GM12892 (cell line): ENCODE measurements at regions not wholly inside any gene's neighbourhood (a gene's known extent, or its start where the extent isn't known, plus 50 kb on each side); places are given as distances from the start of the nearest gene placed in this dataset.

ENCODE experiments used
- DNase-seq: peaks from one replicate; pipeline ENCODE4 v3.0.0; 2011; ENCODE audit not compliant: insufficient read length
- FAIRE-seq: peaks from 2 replicates; lab custom pipeline; 2011; peaks lifted over from hg19 to GRCh38; lab: Jason Lieb, UNC
- POLR2A ChIP-seq: IDR thresholded peaks from 2 replicates; pipeline ENCODE4 v1.6.1; 2011; ENCODE audit warnings: low read depth, low read length, control low read depth
- POLR2AphosphoS5 ChIP-seq: IDR thresholded peaks from 2 replicates; pipeline ENCODE4 v1.6.1; 2011; ENCODE audit warnings: low read depth, low read length, control low read depth
- TAF1 ChIP-seq: IDR thresholded peaks from 2 replicates; pipeline ENCODE4 v1.6.1; 2011; ENCODE audit warnings: low read depth, mild to moderate bottlenecking, control low read depth, low read length, borderline replicate concordance

DNA sequence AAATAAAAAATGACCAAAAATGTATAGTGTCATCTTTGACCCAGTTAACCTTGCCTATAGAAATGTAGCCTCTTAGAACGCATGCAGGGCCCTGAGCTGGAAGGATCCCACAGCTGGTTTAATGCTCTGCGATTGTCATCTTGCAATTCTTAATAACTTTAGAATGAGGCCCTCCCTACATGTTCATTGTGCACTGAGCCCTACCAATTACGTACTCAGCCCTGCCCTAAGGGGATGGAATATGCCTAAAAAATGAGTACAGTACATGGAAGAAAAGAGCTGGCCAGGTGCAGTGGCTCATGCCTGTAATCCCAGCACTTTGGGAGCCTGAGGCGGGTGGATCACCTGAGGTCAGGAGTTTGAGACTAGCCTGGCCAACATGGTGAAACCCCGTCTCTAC is 57.8 kb upstream of the BCAR3 start:
- TF ChIP-seq POLR2AphosphoS5 (no peak), TAF1 (no peak), POLR2A (no peak)
- DNase-seq (no peak), FAIRE-seq (no peak)

- TF ChIP-seq POLR2AphosphoS5 (no peak), TAF1 (no peak), POLR2A (no peak)
- DNase-seq, result no peak
- FAIRE-seq, result no peak
Observed at GRCh38 chr1:93738926-93739325, 57.3 kb upstream of the BCAR3 start.

DNA sequence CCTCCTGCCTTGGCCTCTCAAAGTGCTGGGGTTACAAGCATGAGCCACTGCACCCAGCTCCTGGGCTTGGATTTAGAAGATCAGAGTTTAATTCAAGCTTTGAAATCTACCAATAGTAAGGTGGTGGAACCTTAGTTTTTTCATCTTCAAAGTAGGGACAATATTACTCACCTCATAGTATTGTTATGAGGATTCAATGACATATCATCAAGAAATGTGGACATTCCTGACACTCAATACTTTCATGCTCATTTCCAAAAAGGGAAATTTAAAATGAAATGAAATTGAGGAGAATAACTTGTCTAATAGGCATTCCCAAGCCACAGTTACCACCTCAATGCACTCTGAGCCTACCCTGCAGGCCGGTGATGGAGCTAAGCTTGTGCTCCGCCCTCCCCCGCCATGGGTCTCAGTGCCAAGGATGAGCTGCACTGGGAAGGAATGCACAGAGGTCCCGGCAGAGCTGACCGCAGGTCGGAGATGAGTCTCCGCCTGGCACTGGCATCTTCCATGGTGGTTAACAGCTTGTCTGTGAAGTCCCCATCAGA is 56.5 kb upstream of the BCAR3 start:
- TF ChIP-seq POLR2AphosphoS5 (no peak), TAF1 (no peak), POLR2A (no peak)
- FAIRE-seq (no peak), DNase-seq (no peak)

- TF ChIP-seq POLR2A (no peak), TAF1 (no peak), POLR2AphosphoS5 (no peak)
- FAIRE-seq (no peak), DNase-seq (no peak)
Observed at GRCh38 chr1:93735722-93736121, 54.1 kb upstream of the BCAR3 start.

DNA sequence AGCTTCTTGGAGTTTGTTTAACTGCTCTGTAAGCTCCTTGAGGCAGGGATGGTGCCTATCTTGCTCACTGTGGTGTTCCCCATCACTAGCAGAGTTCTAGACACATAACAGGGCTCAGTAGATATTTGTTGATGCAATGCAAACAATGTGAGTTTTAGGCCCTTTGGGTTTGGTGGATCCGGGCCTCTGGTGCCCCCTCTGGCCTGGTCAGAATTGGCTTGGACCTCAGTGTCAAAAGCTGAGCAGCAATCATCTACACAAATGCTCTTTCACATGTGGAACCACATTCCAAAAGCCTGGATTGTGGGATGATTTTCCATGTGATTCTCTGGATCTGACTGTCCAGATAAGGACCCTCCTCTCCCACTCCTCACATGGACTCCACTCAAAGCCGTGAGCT is 53.4 kb upstream of the BCAR3 start:
- peak; percentile 54 for FAIRE-seq
- no peak for DNase-seq
- TF ChIP-seq POLR2AphosphoS5 (no peak), POLR2A (no peak), TAF1 (no peak)

GRCh38 chr1:93733340-93733739 is 51.7 kb upstream of the BCAR3 start:
- DNase-seq (no peak), FAIRE-seq (no peak)
- no peak for TF ChIP-seq POLR2AphosphoS5
- no peak for TF ChIP-seq TAF1
- TF ChIP-seq POLR2A, result no peak

- no peak for FAIRE-seq
- DNase-seq, result no peak
- TF ChIP-seq POLR2A (no peak), TAF1 (no peak), POLR2AphosphoS5 (no peak)
Observed at GRCh38 chr1:93732514-93732913, 50.9 kb upstream of the BCAR3 start.
